ENCODE measurements at regions not wholly inside any gene's neighbourhood (a gene's known extent, or its start where the extent isn't known, plus 50 kb on each side); places are given as distances from the start of the nearest gene placed in this dataset.

GRCh38 chr1:82197606-82198005, 396.9 kb downstream of the ADGRL2 start:
- Histone ChIP-seq H3K27ac (ENCODE audit: low read length) (no peak overlapping the region), H3K4me3 (ENCODE audit: low read length) (no peak overlapping the region), H3K9me3 (ENCODE audit: insufficient read depth, low read depth, low read length) (no peaks in the 10 kb centered on the region), H3K4me1 (ENCODE audit: insufficient read depth, low read length) (0 out of 2 replicates have a peak, but pooled peaks cover 7% of the 10 kb centered on the region), H3K36me3 (ENCODE audit: insufficient read depth, low read depth, low read length) (no peaks in the 10 kb centered on the region), H3K9ac (ENCODE audit: low read depth, low read length) (no peak overlapping the region), H3K27me3 (ENCODE audit: insufficient read depth, low read length) (no peaks in the 10 kb centered on the region)

GRCh38 chr1:82195245-82195644, 394.5 kb downstream of the ADGRL2 start:
- Histone ChIP-seq H3K4me3 (ENCODE audit: low read length) (no peak overlapping the region), H3K4me1 (ENCODE audit: insufficient read depth, low read length) (0 out of 2 replicates have a peak, but pooled peaks cover 7% of the 10 kb centered on the region), H3K9me3 (ENCODE audit: insufficient read depth, low read depth, low read length) (no peaks in the 10 kb centered on the region), H3K27me3 (ENCODE audit: insufficient read depth, low read length) (no peaks in the 10 kb centered on the region), H3K36me3 (ENCODE audit: insufficient read depth, low read depth, low read length) (no peaks in the 10 kb centered on the region), H3K9ac (ENCODE audit: low read depth, low read length) (no peak overlapping the region), H3K27ac (ENCODE audit: low read length) (no peak overlapping the region)

GRCh38 chr1:82185084-82185483, 384.4 kb downstream of the ADGRL2 start:
- no peaks in the 10 kb centered on the region for H3K4me1 ChIP-seq (ENCODE audit: insufficient read depth, low read length)
- no peaks in the 10 kb centered on the region for H3K9me3 ChIP-seq (ENCODE audit: insufficient read depth, low read depth, low read length)
- H3K36me3 ChIP-seq (ENCODE audit: insufficient read depth, low read depth, low read length) = no peaks in the 10 kb centered on the region
- no peak overlapping the region for H3K9ac ChIP-seq (ENCODE audit: low read depth, low read length)
- H3K27ac ChIP-seq (ENCODE audit: low read length) = no peak overlapping the region
- H3K27me3 ChIP-seq (ENCODE audit: insufficient read depth, low read length) = no peaks in the 10 kb centered on the region
- H3K4me3 ChIP-seq (ENCODE audit: low read length) = no peak overlapping the region

GRCh38 chr1:82181846-82182245, 381.1 kb downstream of the ADGRL2 start:
- Histone ChIP-seq H3K4me3 (ENCODE audit: low read length) (no peak overlapping the region), H3K27me3 (ENCODE audit: insufficient read depth, low read length) (no peaks in the 10 kb centered on the region), H3K36me3 (ENCODE audit: insufficient read depth, low read depth, low read length) (no peaks in the 10 kb centered on the region), H3K4me1 (ENCODE audit: insufficient read depth, low read length) (no peaks in the 10 kb centered on the region), H3K9ac (ENCODE audit: low read depth, low read length) (no peak overlapping the region), H3K9me3 (ENCODE audit: insufficient read depth, low read depth, low read length) (no peaks in the 10 kb centered on the region), H3K27ac (ENCODE audit: low read length) (no peak overlapping the region)

GRCh38 chr1:82179131-82179530, 378.4 kb downstream of the ADGRL2 start:
- H3K36me3 ChIP-seq (ENCODE audit: insufficient read depth, low read depth, low read length) = no peaks in the 10 kb centered on the region
- H3K27me3 ChIP-seq (ENCODE audit: insufficient read depth, low read length) = no peaks in the 10 kb centered on the region
- H3K4me1 ChIP-seq (ENCODE audit: insufficient read depth, low read length) = no peaks in the 10 kb centered on the region
- no peaks in the 10 kb centered on the region for H3K9me3 ChIP-seq (ENCODE audit: insufficient read depth, low read depth, low read length)
- H3K9ac ChIP-seq (ENCODE audit: low read depth, low read length) = no peak overlapping the region
- no peak overlapping the region for H3K27ac ChIP-seq (ENCODE audit: low read length)
- no peak overlapping the region for H3K4me3 ChIP-seq (ENCODE audit: low read length)

DNA sequence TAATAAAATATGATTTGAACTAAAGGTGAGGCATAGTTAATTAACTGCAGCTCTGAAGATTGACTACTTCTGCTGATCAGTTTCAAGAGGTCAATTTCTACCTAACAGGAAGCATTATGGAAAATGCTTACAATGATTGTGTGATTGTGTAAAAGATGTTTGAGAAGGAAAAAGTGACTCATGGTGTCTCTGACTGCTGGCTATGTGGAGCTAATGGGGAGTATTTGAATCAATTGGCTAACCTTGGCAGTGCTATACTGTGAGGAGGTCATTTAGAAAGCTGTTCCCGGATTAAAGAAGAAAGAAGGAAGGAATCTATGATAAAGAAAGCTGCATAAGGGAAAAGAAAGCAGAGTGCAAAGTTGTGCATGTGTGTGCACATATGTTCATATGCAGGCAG, 376.5 kb downstream of the ADGRL2 start:
- H3K9me3 ChIP-seq (ENCODE audit: insufficient read depth, low read depth, low read length) = no peaks in the 10 kb centered on the region
- no peak overlapping the region for H3K27ac ChIP-seq (ENCODE audit: low read length)
- no peaks in the 10 kb centered on the region for H3K27me3 ChIP-seq (ENCODE audit: insufficient read depth, low read length)
- no peaks in the 10 kb centered on the region for H3K4me1 ChIP-seq (ENCODE audit: insufficient read depth, low read length)
- no peak overlapping the region for H3K9ac ChIP-seq (ENCODE audit: low read depth, low read length)
- H3K4me3 ChIP-seq (ENCODE audit: low read length) = no peak overlapping the region
- H3K36me3 ChIP-seq (ENCODE audit: insufficient read depth, low read depth, low read length) = no peaks in the 10 kb centered on the region

DNA sequence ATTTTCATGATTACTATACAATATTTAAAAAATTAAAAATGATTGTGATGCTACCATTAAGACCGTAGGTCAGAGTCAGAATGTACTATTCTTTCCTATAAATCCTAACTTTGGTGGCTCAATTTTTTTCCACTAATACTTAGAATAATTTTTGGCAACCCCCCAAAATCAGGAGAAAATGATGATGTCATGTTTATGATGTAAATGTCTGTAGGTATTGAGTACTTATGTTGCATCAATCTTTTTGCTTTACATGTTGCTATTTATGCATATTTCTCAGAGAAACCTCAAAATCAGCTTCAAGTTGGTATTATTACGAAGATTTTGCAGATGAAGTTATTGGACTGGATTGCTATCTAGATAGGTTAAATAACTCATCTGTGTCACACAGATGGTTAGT, 371.2 kb downstream of the ADGRL2 start:
- Histone ChIP-seq H3K36me3 (ENCODE audit: insufficient read depth, low read depth, low read length) (no peaks in the 10 kb centered on the region), H3K9me3 (ENCODE audit: insufficient read depth, low read depth, low read length) (no peaks in the 10 kb centered on the region), H3K4me1 (ENCODE audit: insufficient read depth, low read length) (no peaks in the 10 kb centered on the region), H3K27me3 (ENCODE audit: insufficient read depth, low read length) (no peaks in the 10 kb centered on the region), H3K9ac (ENCODE audit: low read depth, low read length) (no peak overlapping the region), H3K4me3 (ENCODE audit: low read length) (no peak overlapping the region), H3K27ac (ENCODE audit: low read length) (no peak overlapping the region)

GRCh38 chr1:82168482-82168881, 367.7 kb downstream of the ADGRL2 start:
- H3K36me3 ChIP-seq (ENCODE audit: insufficient read depth, low read depth, low read length) = no peaks in the 10 kb centered on the region
- H3K4me1 ChIP-seq (ENCODE audit: insufficient read depth, low read length) = no peaks in the 10 kb centered on the region; the same call in 1 of the 2 replicates
- H3K27me3 ChIP-seq (ENCODE audit: insufficient read depth, low read length) = no peaks in the 10 kb centered on the region
- H3K9me3 ChIP-seq (ENCODE audit: insufficient read depth, low read depth, low read length) = no peaks in the 10 kb centered on the region
- no peak overlapping the region for H3K4me3 ChIP-seq (ENCODE audit: low read length)
- no peak overlapping the region for H3K9ac ChIP-seq (ENCODE audit: low read depth, low read length)
- H3K27ac ChIP-seq (ENCODE audit: low read length) = no peak overlapping the region

GRCh38 chr1:82165304-82165703, 364.6 kb downstream of the ADGRL2 start:
- no peak overlapping the region for H3K9ac ChIP-seq (ENCODE audit: low read depth, low read length)

DNA sequence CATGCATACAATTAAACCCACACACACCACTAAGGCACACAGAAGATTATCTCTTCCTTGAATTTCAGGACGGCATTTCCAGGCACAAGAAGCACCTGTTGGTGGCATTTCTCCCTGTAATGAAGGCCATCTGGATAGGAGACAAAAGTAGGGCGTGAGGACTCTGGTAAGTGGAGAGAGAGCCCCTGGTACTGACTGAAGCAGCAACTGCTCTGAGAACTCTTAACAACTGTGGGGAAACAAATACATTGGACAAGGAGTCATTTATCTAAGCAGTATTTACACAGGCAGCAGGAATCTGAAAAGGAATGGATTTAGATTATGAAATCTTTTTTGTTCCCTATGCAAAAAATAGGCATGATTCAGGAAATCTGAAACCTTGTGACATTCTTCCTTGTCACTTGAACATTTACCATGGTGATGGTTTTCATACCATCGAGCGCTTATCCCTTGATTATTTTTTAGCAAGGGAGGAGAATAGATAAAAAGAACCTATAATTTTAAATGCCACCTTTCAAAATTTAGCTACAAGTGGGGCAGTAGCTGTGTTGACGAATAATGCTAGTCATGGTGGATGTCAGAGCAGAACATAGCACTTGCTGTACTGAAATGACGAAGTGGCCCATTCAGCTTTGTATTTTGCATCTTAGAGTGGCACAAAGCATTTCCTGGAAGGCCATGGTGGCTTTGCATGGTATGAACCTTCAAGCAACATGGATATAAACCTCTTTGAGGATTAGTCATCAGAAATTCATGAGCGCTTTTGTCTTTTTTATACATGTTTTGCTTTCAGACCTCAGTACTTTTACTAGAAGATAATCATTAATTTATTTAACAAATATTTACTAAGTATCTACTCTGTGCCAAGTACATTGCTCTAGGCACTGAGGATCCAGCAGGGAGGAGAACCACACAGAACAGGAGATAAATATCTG, 362.0 kb downstream of the ADGRL2 start:
- H3K4me3 ChIP-seq (ENCODE audit: low read length) = no peak overlapping the region
- no peaks in the 10 kb centered on the region for H3K27me3 ChIP-seq (ENCODE audit: insufficient read depth, low read length)
- no peaks in the 10 kb centered on the region for H3K36me3 ChIP-seq (ENCODE audit: insufficient read depth, low read depth, low read length)
- no peak overlapping the region for H3K27ac ChIP-seq (ENCODE audit: low read length)
- no peak overlapping the region for H3K9ac ChIP-seq (ENCODE audit: low read depth, low read length)
- no peaks in the 10 kb centered on the region for H3K9me3 ChIP-seq (ENCODE audit: insufficient read depth, low read depth, low read length)
- no peaks in the 10 kb centered on the region; the same call in 1 of the 2 replicates for H3K4me1 ChIP-seq (ENCODE audit: insufficient read depth, low read length)

More at GRCh38 chr1:82165304-82165703, 364.6 kb downstream of the ADGRL2 start:
- no peaks in the 10 kb centered on the region for H3K36me3 ChIP-seq (ENCODE audit: insufficient read depth, low read depth, low read length)
- no peak overlapping the region for H3K27ac ChIP-seq (ENCODE audit: low read length)
- no peak overlapping the region for H3K4me3 ChIP-seq (ENCODE audit: low read length)
- no peaks in the 10 kb centered on the region; the same call in 1 of the 2 replicates for H3K4me1 ChIP-seq (ENCODE audit: insufficient read depth, low read length)
- H3K9me3 ChIP-seq (ENCODE audit: insufficient read depth, low read depth, low read length) = no peaks in the 10 kb centered on the region
- H3K27me3 ChIP-seq (ENCODE audit: insufficient read depth, low read length) = no peaks in the 10 kb centered on the region

DNA sequence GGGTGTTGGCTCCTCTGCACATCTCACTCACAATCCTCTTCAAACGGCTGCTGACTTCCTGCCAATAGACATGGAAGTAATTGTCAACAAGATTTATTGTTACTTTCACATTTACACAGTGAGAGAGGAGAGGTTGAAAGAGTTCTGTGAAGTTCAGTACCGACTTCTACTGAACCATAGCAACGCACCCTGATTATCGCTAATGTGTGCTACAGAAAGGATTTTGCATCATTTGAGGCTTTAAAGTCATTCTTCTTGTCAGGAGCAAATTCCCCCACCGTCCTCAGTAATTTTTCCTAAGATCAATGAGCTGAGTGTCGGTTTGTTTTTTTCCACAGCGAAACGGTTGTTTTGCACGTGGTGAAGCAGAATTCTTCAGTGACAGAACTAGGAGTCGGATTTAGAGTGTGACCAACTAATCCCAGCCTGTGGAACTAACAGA, 361.0 kb downstream of the ADGRL2 start:
- Histone ChIP-seq H3K27me3 (ENCODE audit: insufficient read depth, low read length) (no peaks in the 10 kb centered on the region), H3K4me3 (ENCODE audit: low read length) (no peak overlapping the region), H3K27ac (ENCODE audit: low read length) (no peak overlapping the region), H3K9me3 (ENCODE audit: insufficient read depth, low read depth, low read length) (no peaks in the 10 kb centered on the region), H3K4me1 (ENCODE audit: insufficient read depth, low read length) (no peaks in the 10 kb centered on the region; the same call in 1 of the 2 replicates), H3K36me3 (ENCODE audit: insufficient read depth, low read depth, low read length) (no peaks in the 10 kb centered on the region), H3K9ac (ENCODE audit: low read depth, low read length) (no peak overlapping the region)

DNA sequence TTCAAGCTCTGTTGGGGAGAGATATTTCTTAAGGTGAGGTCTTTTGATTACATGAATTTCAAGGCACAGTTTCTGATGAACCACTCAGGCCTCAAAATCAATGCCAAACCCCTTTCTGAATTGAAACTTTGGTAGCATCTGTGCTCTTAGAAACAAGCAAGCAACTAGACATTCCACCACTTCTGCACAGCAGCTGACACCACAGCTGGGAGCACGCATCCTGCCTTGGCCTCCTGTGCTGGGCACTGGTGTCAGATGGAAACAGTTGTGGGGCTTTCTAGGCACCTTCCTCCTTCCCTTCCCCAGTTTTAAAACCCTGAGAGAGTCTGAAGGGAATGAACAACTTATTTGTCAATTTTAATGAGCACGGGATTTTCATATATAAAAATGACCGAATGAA, 360.2 kb downstream of the ADGRL2 start:
- Histone ChIP-seq H3K36me3 (ENCODE audit: insufficient read depth, low read depth, low read length) (no peaks in the 10 kb centered on the region), H3K9ac (ENCODE audit: low read depth, low read length) (no peak overlapping the region), H3K4me3 (ENCODE audit: low read length) (no peak overlapping the region), H3K27ac (ENCODE audit: low read length) (no peak overlapping the region), H3K4me1 (ENCODE audit: insufficient read depth, low read length) (no peaks in the 10 kb centered on the region; the same call in 1 of the 2 replicates), H3K9me3 (ENCODE audit: insufficient read depth, low read depth, low read length) (no peaks in the 10 kb centered on the region), H3K27me3 (ENCODE audit: insufficient read depth, low read length) (peaks cover 1% of the 10 kb centered on the region; the same call in 1 of the 2 replicates)
